GM12878 (cell line): ENCODE measurements at regions not wholly inside any gene's neighbourhood (a gene's known extent, or its start where the extent isn't known, plus 50 kb on each side); places are given as distances from the start of the nearest gene placed in this dataset.

Experiments used
- CUX1 ChIP-seq: IDR thresholded peaks from 2 replicates; pipeline ENCODE4 v1.6.1; 2012; ENCODE audit warnings: improper control_type of control experiment, low read depth, low read length; ENCODE audit not compliant: insufficient replicate concordance
- GABPA ChIP-seq: IDR thresholded peaks from 2 replicates; pipeline ENCODE4 v1.6.1; 2014; ENCODE audit warnings: antibody characterized with exemption, low read depth, mild to moderate bottlenecking, inconsistent platforms
- HDAC6 ChIP-seq: fragments of 200-600 bp; sonication (generic); IDR thresholded peaks from one replicate; pipeline ENCODE4 v1.8.0; 2017; ENCODE audit warnings: antibody characterized with exemption; ENCODE audit not compliant: unreplicated experiment
- RUNX3 ChIP-seq: IDR thresholded peaks from 2 replicates; pipeline ENCODE4 v1.6.1; 2012; ENCODE audit warnings: low read length, inconsistent platforms
- TF ChIP-seq, protein P1 (sequence below): fragments of 450-650 bp; formaldehyde crosslinking; IDR thresholded peaks from 2 replicates; pipeline ENCODE4 v1.5.0; 2022; ENCODE audit warnings: mild to moderate bottlenecking, missing genetic modification characterization

DNA sequence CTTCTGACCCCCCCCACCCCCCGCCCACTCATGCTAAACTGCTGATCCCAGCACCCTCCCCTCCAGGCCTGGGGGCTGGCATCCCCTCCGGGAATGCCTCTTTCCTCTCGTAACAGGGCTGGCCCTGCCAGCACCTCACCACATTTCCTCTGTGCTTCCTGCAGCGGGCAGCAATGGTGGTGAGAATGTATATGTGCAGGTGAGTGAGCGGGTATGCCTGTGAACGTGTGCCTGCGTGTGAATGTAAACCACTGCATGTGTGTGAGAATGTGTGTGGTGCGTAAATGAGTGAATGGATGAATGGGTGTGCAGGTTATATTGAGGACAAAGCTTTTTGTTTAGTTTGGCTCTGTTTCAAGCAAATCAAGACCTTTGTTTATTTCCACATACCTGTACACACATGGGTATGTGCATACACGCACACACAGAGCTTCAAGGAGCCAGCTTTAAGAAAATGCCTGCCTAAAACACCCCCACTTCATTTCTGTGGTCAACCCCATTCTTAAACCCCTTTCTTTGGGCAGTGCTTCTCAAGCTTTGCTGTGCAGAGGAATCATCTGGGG is 95.7 kb upstream of the SHB start (continued):
- TF ChIP-seq HDAC6: no peak
- TF ChIP-seq GABPA: no peak
- peak; percentile 48 for TF ChIP-seq RUNX3
- TF ChIP-seq, protein P1, sequence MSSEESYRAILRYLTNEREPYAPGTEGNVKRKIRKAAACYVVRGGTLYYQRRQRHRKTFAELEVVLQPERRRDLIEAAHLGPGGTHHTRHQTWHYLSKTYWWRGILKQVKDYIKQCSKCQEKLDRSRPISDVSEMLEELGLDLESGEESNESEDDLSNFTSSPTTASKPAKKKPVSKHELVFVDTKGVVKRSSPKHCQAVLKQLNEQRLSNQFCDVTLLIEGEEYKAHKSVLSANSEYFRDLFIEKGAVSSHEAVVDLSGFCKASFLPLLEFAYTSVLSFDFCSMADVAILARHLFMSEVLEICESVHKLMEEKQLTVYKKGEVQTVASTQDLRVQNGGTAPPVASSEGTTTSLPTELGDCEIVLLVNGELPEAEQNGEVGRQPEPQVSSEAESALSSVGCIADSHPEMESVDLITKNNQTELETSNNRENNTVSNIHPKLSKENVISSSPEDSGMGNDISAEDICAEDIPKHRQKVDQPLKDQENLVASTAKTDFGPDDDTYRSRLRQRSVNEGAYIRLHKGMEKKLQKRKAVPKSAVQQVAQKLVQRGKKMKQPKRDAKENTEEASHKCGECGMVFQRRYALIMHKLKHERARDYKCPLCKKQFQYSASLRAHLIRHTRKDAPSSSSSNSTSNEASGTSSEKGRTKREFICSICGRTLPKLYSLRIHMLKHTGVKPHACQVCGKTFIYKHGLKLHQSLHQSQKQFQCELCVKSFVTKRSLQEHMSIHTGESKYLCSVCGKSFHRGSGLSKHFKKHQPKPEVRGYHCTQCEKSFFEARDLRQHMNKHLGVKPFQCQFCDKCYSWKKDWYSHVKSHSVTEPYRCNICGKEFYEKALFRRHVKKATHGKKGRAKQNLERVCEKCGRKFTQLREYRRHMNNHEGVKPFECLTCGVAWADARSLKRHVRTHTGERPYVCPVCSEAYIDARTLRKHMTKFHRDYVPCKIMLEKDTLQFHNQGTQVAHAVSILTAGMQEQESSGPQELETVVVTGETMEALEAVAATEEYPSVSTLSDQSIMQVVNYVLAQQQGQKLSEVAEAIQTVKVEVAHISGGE: no peak
- TF ChIP-seq CUX1: no peak
